Heart left ventricle (tissue), 13 donors: ENCODE measurements at regions not wholly inside any gene's neighbourhood (a gene's known extent, or its start where the extent isn't known, plus 50 kb on each side); places are given as distances from the start of the nearest gene placed in this dataset.

Experiments
- CTCF ChIP-seq, 12 donors: fragments of 200-600 bp; sonication (generic) in 4 of 12; IDR thresholded peaks; one replicate each; pipeline versions ENCODE4 v1.5.0 to v1.8.0; 2018 to 2022; ENCODE audit warnings: antibody characterized with exemption in 12 of 12, mild to moderate bottlenecking in 5 of 12
- POLR2A ChIP-seq, 2 donors: fragments of 450-650 bp; IDR thresholded peaks; one replicate each; pipeline ENCODE4 v1.6.1; 2017; ENCODE audit warnings: antibody characterized with exemption in 2 of 2, mild to moderate bottlenecking in 2 of 2, moderate library complexity in 2 of 2
- donor health status: ischemic (EF 13 %, LVEDD 7.1; RV severe dilation, severe dysfunction).
- donor health status: DM: no; HTN: yes; CAD: no.
- donor health status: DM: no; HTN: no; CAD: no.
- donor health status: ischemic (EF 25% LVEDD 6.9; RV normal size, moderate dysfunction).
- donor health status: ischemic (EF 25% LVEDD 5.7; RV mildly dilated, moderate dysfunction).
- donor health status: ischemic (EF 35%, LVEDD 5.7; RV mildly dilated, moderate dysfunction).
- donor health status: nonischemic (EF 11% LVEDD 7.7; RV severe dilation, severe dysfunction).
- donor health status: DM: yes; HTN: yes; CAD: no.
- donor health status: PGD.
- donor health status: ischemic (EF 29% LVEDD 5.4; RV normal size, mild dysfunction).
- donor health status: nonischemic (EF 23%, LVEDD 6.1; RV moderate dilation, normal function).

DNA sequence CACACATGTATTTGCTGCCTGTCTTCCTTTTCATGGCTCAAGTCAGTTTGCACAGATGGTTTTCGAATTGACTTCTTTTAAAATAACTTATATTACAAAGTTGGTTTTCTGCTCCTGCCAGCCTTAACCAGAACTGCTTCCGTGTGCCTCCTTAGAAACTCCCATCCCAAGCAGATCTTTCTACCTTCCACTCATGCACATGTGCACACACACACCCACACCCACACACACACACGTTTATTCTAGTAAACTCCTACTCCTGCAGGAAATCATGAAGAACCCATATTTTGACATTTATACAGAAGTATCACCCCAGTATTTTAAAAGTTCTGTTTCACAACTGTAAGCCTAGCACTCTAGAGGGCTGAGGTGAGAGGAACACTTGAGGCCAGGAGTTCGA is 329.5 kb upstream of the SOX9 start:
- TF ChIP-seq POLR2A (IDR thresholded peaks at IDR 0.05) (no peak), CTCF (IDR thresholded peaks at IDR 0.05) (no peak)
